ENCODE measurements at regions not wholly inside any gene's neighbourhood (a gene's known extent, or its start where the extent isn't known, plus 50 kb on each side); places are given as distances from the start of the nearest gene placed in this dataset.

DNA sequence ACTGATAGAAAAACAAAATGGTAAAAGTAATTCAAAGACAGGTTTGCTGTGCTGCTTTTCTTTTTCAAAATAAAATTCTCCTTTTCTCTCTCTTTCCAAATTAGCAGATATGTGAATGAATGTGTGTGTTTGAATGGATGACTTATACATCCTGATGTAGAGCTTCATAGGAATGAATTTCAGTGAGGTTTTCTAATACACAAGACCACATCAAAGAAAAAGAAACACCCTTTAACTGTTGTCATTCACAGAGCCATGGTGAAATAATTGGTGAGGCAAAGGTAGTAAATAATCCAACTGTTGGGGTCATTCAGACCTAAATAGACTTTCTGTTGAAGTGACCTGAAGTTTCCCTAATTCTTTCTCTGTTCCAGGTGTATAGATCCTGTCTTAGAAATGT lies 139.1 kb upstream of the ZPLD1 start:
- TF ChIP-seq POLR2AphosphoS5 (IDR thresholded peaks at IDR 0.05; ENCODE audit: low read depth, low read length) (no peak), EZH2phosphoT487 (IDR thresholded peaks at IDR 0.05; ENCODE audit: borderline replicate concordance, low read depth) (no peak), FOXM1 (IDR thresholded peaks at IDR 0.05; ENCODE audit: low read depth) (no peak), ELF1 (IDR thresholded peaks at IDR 0.05) (no peak), RAD21 (IDR thresholded peaks at IDR 0.05; ENCODE audit: low read length) (no peak), SIN3A (IDR thresholded peaks at IDR 0.05; ENCODE audit: borderline replicate concordance, low read depth, low read length) (no peak), NRF1 (IDR thresholded peaks at IDR 0.05; ENCODE audit: low read depth, low read length) (no peak), RCOR1 (IDR thresholded peaks at IDR 0.05; ENCODE audit: low read length) (no peak)
- TF ChIP-seq, protein P1, sequence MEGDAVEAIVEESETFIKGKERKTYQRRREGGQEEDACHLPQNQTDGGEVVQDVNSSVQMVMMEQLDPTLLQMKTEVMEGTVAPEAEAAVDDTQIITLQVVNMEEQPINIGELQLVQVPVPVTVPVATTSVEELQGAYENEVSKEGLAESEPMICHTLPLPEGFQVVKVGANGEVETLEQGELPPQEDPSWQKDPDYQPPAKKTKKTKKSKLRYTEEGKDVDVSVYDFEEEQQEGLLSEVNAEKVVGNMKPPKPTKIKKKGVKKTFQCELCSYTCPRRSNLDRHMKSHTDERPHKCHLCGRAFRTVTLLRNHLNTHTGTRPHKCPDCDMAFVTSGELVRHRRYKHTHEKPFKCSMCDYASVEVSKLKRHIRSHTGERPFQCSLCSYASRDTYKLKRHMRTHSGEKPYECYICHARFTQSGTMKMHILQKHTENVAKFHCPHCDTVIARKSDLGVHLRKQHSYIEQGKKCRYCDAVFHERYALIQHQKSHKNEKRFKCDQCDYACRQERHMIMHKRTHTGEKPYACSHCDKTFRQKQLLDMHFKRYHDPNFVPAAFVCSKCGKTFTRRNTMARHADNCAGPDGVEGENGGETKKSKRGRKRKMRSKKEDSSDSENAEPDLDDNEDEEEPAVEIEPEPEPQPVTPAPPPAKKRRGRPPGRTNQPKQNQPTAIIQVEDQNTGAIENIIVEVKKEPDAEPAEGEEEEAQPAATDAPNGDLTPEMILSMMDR (IDR thresholded peaks at IDR 0.05): no peak
- TF ChIP-seq, protein P2, sequence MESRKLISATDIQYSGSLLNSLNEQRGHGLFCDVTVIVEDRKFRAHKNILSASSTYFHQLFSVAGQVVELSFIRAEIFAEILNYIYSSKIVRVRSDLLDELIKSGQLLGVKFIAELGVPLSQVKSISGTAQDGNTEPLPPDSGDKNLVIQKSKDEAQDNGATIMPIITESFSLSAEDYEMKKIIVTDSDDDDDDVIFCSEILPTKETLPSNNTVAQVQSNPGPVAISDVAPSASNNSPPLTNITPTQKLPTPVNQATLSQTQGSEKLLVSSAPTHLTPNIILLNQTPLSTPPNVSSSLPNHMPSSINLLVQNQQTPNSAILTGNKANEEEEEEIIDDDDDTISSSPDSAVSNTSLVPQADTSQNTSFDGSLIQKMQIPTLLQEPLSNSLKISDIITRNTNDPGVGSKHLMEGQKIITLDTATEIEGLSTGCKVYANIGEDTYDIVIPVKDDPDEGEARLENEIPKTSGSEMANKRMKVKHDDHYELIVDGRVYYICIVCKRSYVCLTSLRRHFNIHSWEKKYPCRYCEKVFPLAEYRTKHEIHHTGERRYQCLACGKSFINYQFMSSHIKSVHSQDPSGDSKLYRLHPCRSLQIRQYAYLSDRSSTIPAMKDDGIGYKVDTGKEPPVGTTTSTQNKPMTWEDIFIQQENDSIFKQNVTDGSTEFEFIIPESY (IDR thresholded peaks at IDR 0.05; ENCODE audit: borderline replicate concordance, low read depth): no peak
